HUES64 (cell line): ENCODE measurements at regions not wholly inside any gene's neighbourhood (a gene's known extent, or its start where the extent isn't known, plus 50 kb on each side); places are given as distances from the start of the nearest gene placed in this dataset.
"Not testable (repeated sequence)": the region's sequence is repeated elsewhere in the genome, so short reads cannot be mapped to it uniquely, and the experiment has no call there.

Experiments used
- H3K27ac ChIP-seq: 2 replicates; pipeline ENCODE4 v1.7.0; 2013; ENCODE audit warnings: low read depth, low read length, inconsistent platforms
- H3K27me3 ChIP-seq: 2 replicates; pipeline ENCODE4 v1.6.1; 2013; ENCODE audit warnings: mild to moderate bottlenecking, low read length; ENCODE audit not compliant: insufficient read depth
- H3K36me3 ChIP-seq: 2 replicates; pipeline ENCODE4 v1.6.1; 2013; ENCODE audit warnings: mild to moderate bottlenecking, low read length; ENCODE audit not compliant: insufficient read depth
- H3K4me1 ChIP-seq: 2 replicates; pipeline ENCODE4 v1.6.1; 2013; ENCODE audit warnings: mild to moderate bottlenecking, low read length, moderate library complexity; ENCODE audit not compliant: insufficient read depth
- H3K4me3 ChIP-seq: 2 replicates; pipeline ENCODE4 v1.5.1; 2013; ENCODE audit warnings: mild to moderate bottlenecking, low read length, moderate library complexity
- H3K9ac ChIP-seq: 2 replicates; pipeline ENCODE4 v1.6.1; 2013; ENCODE audit warnings: mild to moderate bottlenecking, low read depth, low read length
- H3K9me3 ChIP-seq: 2 replicates; pipeline ENCODE4 v1.6.1; 2013; ENCODE audit warnings: low read depth, low read length; ENCODE audit not compliant: insufficient read depth
- WGBS: fragments of 150-250, 120-280 bp; methylation state at CpG from one replicate; pipeline ENCODE4 v1.1.7; 2013; ENCODE audit warnings: missing lambda C conversion rate; 5-methylcytosine and 5-hydroxymethylcytosine counted together

DNA sequence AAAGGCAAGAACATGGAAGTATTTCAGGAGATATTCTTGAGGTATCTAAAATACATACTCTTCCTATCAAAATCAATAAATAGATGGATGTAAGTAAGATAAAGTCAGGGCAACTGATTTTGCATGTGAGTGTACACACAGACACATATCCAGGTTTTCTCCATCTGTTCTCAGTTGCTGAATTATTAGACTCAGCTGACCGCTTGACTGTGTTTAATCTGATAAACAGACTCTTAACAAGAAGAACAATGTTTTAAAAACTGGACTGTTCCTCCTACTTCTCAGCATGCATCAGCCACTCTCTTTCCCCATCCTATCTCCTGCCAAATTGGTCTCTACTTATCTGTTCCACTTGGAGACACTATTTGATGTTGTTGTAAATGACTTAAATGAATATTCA, 73.5 kb downstream of the GOLGA8G start:
- H3K36me3 ChIP-seq = no peaks in the 10 kb centered on the region
- peaks cover 11% of the 10 kb centered on the region for H3K27me3 ChIP-seq
- WGBS = 89% methylated on average over 1 of the region's 1 CpG
- H3K9ac ChIP-seq = no peak overlapping the region
- no peaks in the 10 kb centered on the region for H3K4me1 ChIP-seq
- H3K9me3 ChIP-seq = peaks cover 13% of the 10 kb centered on the region
- H3K27ac ChIP-seq = no peak overlapping the region
- no peak overlapping the region for H3K4me3 ChIP-seq

DNA sequence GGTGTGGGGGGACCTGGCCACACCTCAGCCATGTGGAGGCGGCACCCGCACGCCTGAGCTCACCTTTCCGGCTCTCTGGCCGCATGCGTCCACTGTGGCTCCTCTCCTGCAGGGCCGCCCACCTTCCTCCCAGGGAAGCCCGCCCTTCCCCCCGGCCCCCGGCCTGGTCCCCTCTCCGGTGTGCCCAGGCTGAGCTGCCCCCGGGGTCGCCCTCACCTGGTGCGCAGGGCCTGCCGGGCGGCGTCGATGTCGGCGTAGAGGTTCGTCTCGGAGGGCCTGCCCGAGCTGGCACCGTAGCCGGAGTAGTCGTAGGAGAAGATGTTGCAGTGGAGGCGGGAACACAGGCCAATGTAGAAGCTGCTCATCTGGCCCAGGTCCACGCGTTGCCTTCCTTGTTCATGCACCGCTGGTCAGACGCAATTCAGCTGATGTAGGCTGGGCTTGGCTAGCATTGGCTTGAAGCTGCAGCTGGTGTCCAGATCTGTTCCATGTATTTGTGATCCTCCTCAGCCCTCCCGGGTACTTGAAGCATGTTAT, 75.3 kb downstream of the GOLGA8G start:
- H3K27ac ChIP-seq, H3K9ac ChIP-seq, H3K4me1 ChIP-seq, H3K4me3 ChIP-seq, H3K36me3 ChIP-seq: not testable (repeated sequence)
- Histone ChIP-seq H3K27me3 (peaks cover 14% of the 10 kb centered on the region), H3K9me3 (peaks cover 13% of the 10 kb centered on the region)
- 95% methylated on average over 32 of the region's 32 CpGs for WGBS

DNA sequence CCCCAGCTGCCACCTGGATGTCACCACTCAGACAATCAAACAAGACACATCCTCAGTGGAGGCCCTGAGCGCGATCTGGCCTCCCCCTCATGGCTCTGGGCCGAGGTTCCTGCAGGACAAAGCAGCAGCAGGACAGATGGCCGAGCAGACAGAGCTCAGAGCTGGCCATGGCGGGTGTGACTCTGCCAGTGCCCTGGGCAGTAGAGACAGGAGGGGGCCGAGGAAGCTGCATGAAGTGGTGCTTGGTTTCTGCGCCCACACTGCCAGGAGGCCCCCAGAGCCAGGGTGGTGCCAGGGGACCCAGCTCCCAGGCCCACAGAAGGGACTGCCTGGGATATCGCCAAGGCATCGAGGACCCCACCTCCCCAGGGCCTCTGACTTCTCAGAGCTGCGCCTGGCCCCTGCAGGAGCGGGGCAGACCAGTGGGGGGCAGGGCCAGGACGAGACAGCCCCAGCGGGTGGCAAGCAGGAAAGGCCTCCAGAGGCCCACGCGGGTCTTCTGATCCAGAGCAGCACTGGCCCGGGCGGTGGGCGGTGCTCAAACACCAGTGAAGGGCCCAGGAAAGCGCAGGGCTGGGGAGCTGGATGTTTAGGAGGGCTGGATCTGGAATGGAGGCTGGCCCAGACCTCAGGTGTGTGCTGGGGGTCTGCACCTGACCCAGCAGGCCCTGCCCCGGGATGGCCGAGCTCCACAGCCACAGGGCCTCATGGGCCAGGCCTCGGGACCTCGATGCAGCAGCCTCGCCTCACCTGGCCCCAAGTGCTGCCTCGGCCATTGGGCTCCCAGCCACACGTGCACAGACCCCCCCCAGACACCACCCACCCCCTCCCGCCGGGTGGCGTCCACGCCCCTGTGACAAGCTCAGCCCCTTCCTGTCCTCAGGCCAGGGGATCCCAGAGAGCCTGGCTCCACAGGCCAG, 76.0 kb downstream of the GOLGA8G start:
- no peak overlapping the region for H3K4me3 ChIP-seq
- H3K9ac ChIP-seq = no peak overlapping the region
- H3K27ac ChIP-seq = no peak overlapping the region
- 85% methylated on average over 30 of the region's 30 CpGs for WGBS
- peaks cover 13% of the 10 kb centered on the region for H3K9me3 ChIP-seq
- H3K27me3 ChIP-seq = peaks cover 14% of the 10 kb centered on the region
- no peaks in the 10 kb centered on the region for H3K36me3 ChIP-seq
- H3K4me1 ChIP-seq = no peaks in the 10 kb centered on the region

DNA sequence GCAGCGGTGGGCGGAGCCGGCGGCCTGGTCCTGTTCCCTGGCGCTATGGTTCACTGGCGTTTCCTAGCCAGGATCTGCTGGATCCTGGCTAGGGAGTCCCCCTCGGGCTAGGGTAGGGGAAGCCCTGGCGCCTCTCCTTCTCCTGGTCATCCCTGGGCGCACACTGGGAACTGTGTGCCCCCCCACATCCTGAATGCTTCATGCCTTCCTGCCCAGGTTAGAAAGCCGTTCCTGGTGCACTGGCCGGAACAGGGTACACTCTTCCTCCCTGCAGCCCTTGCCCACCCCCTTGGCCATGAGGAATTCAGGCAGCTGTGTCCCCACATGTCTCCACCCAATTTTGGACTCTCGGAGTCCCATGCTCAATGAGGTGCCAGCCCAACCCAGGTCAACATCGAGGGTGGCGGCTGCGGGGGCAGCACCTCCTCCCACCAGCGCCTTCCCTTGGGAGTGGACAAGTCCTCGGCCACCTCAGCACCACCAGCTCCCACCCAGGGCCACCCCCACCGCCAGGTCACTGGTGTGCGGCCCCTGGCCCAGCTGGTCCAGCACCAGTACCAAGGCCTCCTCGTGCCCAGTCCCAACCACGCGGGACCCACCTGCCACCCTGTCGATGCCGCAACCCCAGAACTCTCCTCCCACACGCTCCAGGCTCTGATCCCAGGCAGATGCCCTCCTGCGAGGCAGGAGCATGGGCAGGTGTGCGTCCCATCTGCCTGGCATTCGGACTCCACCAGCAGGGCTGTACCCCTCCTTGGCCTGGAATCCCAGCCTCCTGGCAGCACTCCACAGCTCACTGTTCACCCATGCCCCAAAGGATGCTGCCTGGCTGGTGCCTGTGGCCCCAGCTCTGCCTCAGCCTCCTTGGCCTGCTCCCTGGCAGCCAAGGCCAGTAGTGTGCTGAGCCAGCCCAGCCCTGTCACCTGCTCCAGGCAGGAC, 77.0 kb downstream of the GOLGA8G start:
- not testable (repeated sequence) for H3K36me3 ChIP-seq, H3K27ac ChIP-seq, H3K4me3 ChIP-seq, H3K4me1 ChIP-seq, H3K9ac ChIP-seq
- 91% methylated on average over 22 of the region's 28 CpGs for WGBS
- H3K27me3 ChIP-seq = peaks cover 14% of the 10 kb centered on the region
- peaks cover 13% of the 10 kb centered on the region for H3K9me3 ChIP-seq

DNA sequence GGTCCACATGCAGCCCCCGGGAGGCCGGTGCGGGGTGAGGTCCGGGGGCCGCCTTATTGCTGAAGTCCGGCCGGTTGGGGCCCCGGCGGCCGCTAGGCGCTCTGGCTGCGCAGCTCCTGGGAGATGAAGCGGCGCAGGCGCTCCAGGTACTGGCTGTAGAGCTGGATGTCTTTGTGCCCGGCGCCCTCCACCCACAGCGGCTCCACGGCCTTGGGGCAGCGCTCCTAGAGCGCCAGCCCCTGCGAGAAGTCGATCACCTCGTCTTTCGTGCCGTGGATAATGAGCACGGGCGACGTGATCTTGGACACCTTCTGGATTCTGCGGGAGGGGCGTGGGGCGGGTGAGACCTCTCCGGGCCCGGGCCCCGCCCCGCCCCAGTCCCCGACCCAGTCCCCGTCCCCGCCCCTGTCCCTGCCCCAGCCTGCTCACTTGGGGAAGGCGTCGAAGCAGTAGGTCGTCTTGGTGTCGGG, 76.3 kb downstream of the GOLGA8F start:
- H3K4me1 ChIP-seq, H3K27ac ChIP-seq, H3K36me3 ChIP-seq, H3K9me3 ChIP-seq, H3K9ac ChIP-seq: not testable (repeated sequence)
- H3K4me3 ChIP-seq = peak overlapping the region; percentile 49
- peaks cover 14% of the 10 kb centered on the region for H3K27me3 ChIP-seq
- WGBS = 10% methylated on average over 28 of the region's 43 CpGs
